Left ventricle myocardium inferior (tissue), 1 donor: ENCODE measurements at regions not wholly inside any gene's neighbourhood (a gene's known extent, or its start where the extent isn't known, plus 50 kb on each side); places are given as distances from the start of the nearest gene placed in this dataset.

Source experiments
- DNase-seq: peaks from one replicate; pipeline ENCODE4 v3.0.0-alpha.2; 2020
- H3K27ac ChIP-seq: fragments of 200-600 bp; replicated peaks from 2 replicates; pipeline ENCODE4 v1.8.0; 2021
- H3K27me3 ChIP-seq: fragments of 200-600 bp; 2 replicates; pipeline ENCODE4 v1.8.0; 2021; ENCODE audit warnings: low read depth
- H3K36me3 ChIP-seq: fragments of 200-600 bp; 2 replicates; pipeline ENCODE4 v1.8.0; 2021
- H3K4me1 ChIP-seq: fragments of 200-600 bp; 2 replicates; pipeline ENCODE4 v1.8.0; 2021
- H3K4me3 ChIP-seq: fragments of 200-600 bp; 2 replicates; pipeline ENCODE4 v1.8.0; 2021; ENCODE audit warnings: mild to moderate bottlenecking, moderate library complexity
- H3K9me3 ChIP-seq: fragments of 200-600 bp; replicated peaks from 2 replicates; pipeline ENCODE4 v1.8.0; 2021
- CTCF ChIP-seq: fragments of 200-600 bp; IDR thresholded peaks from 2 replicates; pipeline ENCODE4 v1.8.0; 2021; ENCODE audit warnings: antibody characterized with exemption, mild to moderate bottlenecking, borderline replicate concordance
- intact Hi-C: fragments of 100-400 bp; cut with micrococcal nuclease; formaldehyde crosslinking; loops from one replicate; pipeline ENCODE4 v1.11.0; 2022
- donor health status: DM: no; HTN: yes; CAD: no; lungs with severe emphysema.

DNA sequence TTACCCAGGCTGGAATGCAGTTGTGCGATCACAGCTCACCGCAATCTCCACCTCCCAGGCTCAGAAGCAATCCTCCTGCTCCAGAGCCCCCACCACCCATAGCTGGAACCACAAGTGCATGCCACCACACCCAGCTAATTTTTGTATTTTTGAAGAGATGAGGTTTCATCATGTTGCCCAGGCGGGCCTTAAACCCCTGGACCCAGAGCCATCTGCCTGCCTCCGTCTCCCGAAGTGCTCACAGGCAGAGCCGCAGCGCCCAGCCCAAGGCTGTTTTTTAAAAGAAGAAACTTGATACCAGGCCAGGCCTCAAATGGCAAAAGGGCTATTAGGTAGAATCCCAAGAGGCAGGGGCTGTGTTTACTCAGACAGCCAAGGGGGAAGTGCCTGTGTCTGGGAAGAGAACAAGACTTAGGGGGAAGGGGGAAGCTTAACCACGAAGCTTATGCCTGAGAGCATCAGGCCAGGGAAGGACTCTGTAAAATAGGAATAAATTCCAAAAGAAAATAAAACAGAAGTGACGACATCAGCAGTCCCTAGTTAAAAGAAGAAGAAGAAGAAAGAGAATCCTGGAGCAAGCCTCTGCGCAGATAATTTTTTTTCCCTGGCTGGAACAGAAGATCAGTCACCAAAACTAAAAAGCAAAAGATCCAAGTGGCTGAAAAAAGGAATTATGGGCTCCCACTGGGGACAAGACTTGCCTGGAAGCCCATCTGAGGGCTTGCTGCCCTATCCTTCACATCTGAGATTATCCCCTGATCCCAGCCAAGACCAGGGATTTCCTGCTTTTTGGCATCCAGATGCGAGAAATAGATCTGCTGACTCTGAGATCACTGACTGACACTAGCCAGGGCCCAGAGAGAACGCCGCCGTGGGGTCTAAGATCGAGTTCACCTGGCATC is 170.5 kb downstream of the NDUFA12 start:
- peaks cover 9% of the 10 kb centered on the region for H3K9me3 ChIP-seq
- H3K27ac ChIP-seq: peak overlapping the region; percentile 19
- no peak for TF ChIP-seq CTCF
- H3K4me3 ChIP-seq: no peak overlapping the region
- no peaks in the 10 kb centered on the region for H3K36me3 ChIP-seq
- H3K4me1 ChIP-seq: peaks cover 5% of the 10 kb centered on the region
- intact Hi-C loops: no loop called here
- DNase-seq: no peak
- H3K27me3 ChIP-seq: peaks cover 4% of the 10 kb centered on the region

- peaks cover 5% of the 10 kb centered on the region for H3K4me1 ChIP-seq
- no peaks in the 10 kb centered on the region for H3K9me3 ChIP-seq
- no peak overlapping the region for H3K4me3 ChIP-seq
- no peak for DNase-seq
- H3K27ac ChIP-seq: no peak overlapping the region
- intact Hi-C loops: no loop called here
- no peaks in the 10 kb centered on the region for H3K36me3 ChIP-seq
- no peak for TF ChIP-seq CTCF
- peaks cover 4% of the 10 kb centered on the region for H3K27me3 ChIP-seq
Measured at GRCh38 chr12:94832105-94832504, 171.4 kb downstream of the NDUFA12 start.

DNA sequence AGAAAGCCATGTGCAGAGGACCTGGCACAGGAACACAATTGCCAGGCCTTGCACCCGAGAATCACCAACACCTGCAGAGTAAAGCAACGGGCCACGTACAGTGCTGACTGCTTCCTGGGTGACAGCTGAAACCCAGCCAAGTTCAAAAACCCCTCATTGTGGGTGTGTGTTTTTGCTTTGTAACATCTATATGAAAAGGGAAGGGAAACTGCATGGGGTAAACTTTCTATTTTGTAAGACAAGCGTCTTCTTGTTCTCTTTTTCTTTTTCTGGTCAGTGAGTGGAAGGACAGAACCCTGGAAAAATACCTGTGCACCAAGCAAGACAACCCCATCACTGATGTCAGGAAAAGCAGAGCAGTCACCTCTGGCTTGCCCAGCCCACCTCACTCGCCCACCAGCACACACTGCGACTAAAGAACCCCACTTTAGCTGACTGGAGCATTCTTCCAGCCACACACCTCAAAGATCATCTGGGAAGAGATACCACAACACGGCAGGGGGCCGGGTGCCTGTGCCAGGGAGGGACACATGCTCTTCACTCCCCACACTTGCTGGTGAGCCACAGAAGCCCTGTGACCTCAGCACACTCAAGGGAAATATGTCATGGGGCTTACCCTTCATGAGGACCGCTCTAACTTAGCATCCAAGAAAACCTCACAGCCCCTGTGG is 172.3 kb downstream of the NDUFA12 start:
- H3K9me3 ChIP-seq: no peaks in the 10 kb centered on the region
- H3K27ac ChIP-seq: no peak overlapping the region
- intact Hi-C loops: no loop called here
- TF ChIP-seq CTCF: no peak
- H3K4me1 ChIP-seq: peaks cover 5% of the 10 kb centered on the region
- H3K36me3 ChIP-seq: no peaks in the 10 kb centered on the region
- H3K27me3 ChIP-seq: peaks cover 4% of the 10 kb centered on the region
- no peak for DNase-seq
- H3K4me3 ChIP-seq: no peak overlapping the region

- no peak for TF ChIP-seq CTCF
- intact Hi-C loops: no loop called here
- no peak for DNase-seq
- H3K9me3 ChIP-seq: no peaks in the 10 kb centered on the region
- peaks cover 4% of the 10 kb centered on the region for H3K27me3 ChIP-seq
- no peaks in the 10 kb centered on the region for H3K36me3 ChIP-seq
- H3K4me3 ChIP-seq: no peak overlapping the region
- peaks cover 5% of the 10 kb centered on the region for H3K4me1 ChIP-seq
- no peak overlapping the region for H3K27ac ChIP-seq
Measured at GRCh38 chr12:94829552-94829951, 173.9 kb downstream of the NDUFA12 start.

DNA sequence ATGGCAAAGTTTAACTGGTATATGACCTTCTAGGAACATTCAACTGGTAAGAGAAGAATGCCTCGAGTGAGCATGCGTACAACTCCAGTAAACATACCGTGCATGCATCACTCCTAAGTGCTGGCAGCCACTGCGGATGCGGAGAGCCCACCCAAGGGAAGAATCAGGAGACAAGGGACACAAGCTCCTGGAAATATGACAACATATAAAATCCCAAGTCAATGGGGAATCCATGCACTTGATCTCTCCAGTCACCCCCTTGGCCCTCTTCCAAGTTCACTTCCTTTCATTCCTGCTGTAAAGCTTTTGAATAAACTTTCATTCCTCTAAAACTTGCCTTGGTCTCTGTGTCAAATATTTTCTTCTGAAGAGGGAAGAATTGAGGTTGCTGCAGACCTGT is 168.7 kb upstream of the TMCC3 start:
- no peak overlapping the region for H3K4me3 ChIP-seq
- H3K36me3 ChIP-seq: no peaks in the 10 kb centered on the region
- peaks cover 6% of the 10 kb centered on the region for H3K27me3 ChIP-seq
- H3K9me3 ChIP-seq: peaks cover 8% of the 10 kb centered on the region
- intact Hi-C loops: no loop called here
- TF ChIP-seq CTCF: no peak
- no peaks in the 10 kb centered on the region for H3K4me1 ChIP-seq
- no peak for DNase-seq
- H3K27ac ChIP-seq: no peak overlapping the region
